ENCODE measurements at regions not wholly inside any gene's neighbourhood (a gene's known extent, or its start where the extent isn't known, plus 50 kb on each side); places are given as distances from the start of the nearest gene placed in this dataset.

DNA sequence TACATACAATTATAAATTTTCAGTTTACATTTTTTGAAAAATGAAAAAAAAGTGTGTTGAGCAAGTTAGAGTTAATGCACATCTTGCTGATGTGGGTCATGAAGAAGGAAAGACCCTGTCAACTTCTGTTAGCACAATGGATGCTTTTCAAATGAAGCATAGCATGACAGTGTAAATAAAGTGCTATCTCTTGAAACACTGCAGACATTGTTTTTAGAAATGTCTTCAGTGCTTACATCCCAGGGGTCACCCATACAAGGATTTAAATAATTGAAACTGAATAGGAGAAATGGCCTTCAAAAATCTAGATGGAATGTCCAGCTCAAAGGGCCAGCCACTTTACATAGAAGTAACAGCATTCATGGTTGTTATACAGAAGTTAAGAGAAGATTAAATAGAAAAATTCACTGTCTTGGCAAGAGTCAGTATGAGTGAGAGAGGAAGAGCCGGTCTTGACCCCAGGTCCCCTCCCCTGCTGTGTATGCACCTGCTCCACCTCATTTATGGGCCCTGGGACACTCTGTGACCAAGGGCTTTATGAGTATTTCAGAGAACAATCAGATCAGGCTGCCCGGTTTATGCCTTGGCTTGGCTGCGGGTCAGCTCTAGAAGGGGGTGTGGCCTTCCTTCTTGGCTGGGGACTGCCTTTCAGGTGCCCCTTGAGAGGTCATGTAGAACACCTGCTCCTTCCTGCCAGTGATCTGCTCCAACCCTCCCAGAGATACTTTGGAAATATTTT is 237.7 kb upstream of the TMEM72 start:
- TF ChIP-seq, protein P1, sequence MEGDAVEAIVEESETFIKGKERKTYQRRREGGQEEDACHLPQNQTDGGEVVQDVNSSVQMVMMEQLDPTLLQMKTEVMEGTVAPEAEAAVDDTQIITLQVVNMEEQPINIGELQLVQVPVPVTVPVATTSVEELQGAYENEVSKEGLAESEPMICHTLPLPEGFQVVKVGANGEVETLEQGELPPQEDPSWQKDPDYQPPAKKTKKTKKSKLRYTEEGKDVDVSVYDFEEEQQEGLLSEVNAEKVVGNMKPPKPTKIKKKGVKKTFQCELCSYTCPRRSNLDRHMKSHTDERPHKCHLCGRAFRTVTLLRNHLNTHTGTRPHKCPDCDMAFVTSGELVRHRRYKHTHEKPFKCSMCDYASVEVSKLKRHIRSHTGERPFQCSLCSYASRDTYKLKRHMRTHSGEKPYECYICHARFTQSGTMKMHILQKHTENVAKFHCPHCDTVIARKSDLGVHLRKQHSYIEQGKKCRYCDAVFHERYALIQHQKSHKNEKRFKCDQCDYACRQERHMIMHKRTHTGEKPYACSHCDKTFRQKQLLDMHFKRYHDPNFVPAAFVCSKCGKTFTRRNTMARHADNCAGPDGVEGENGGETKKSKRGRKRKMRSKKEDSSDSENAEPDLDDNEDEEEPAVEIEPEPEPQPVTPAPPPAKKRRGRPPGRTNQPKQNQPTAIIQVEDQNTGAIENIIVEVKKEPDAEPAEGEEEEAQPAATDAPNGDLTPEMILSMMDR (conservative IDR thresholded peaks at IDR 0.05) = no peak
- TF ChIP-seq EZH2 (IDR thresholded peaks at IDR 0.05; ENCODE audit: low read depth) = no peak

All from PC-9 (cell line).